GM19463 (cell line): ENCODE measurements at regions not wholly inside any gene's neighbourhood (a gene's known extent, or its start where the extent isn't known, plus 50 kb on each side); places are given as distances from the start of the nearest gene placed in this dataset.
"Not testable (repeated sequence)": the region's sequence is repeated elsewhere in the genome, so short reads cannot be mapped to it uniquely, and the experiment has no call there.

Experiments
- ATAC-seq: cut with Tn5 transposase; IDR thresholded peaks from one replicate; pipeline ENCODE4 v1.9.1; 2021; ENCODE audit warnings: mild to moderate bottlenecking, moderate library complexity; ENCODE audit not compliant: unreplicated experiment

- no peak for ATAC-seq
These were observed 179.5 kb downstream of the HNRNPD start for GRCh38 chr4:82194329-82194728.

- ATAC-seq: no peak
These were observed 181.6 kb downstream of the HNRNPD start for GRCh38 chr4:82192017-82192673.

GRCh38 chr4:82181789-82182188, 192.0 kb downstream of the HNRNPD start:
- no peak for ATAC-seq

GRCh38 chr4:82172186-82172585, 201.6 kb downstream of the HNRNPD start:
- ATAC-seq: no peak

- no peak for ATAC-seq
These were observed 202.1 kb downstream of the HNRNPD start for GRCh38 chr4:82171531-82172155.

GRCh38 chr4:82149750-82150149, 224.0 kb downstream of the HNRNPD start:
- ATAC-seq: no peak

- ATAC-seq: no peak
These were observed 227.9 kb downstream of the HNRNPD start for GRCh38 chr4:82145850-82146249.

GRCh38 chr4:82140422-82140821, 233.4 kb downstream of the HNRNPD start:
- no peak for ATAC-seq

- ATAC-seq: no peak
These were observed 234.5 kb downstream of the HNRNPD start for GRCh38 chr4:82139287-82139686.

- ATAC-seq: no peak
These were observed 235.4 kb downstream of the HNRNPD start for GRCh38 chr4:82138374-82138773.

GRCh38 chr4:82136161-82136801, 237.5 kb downstream of the HNRNPD start:
- ATAC-seq: no peak

- no peak for ATAC-seq
These were observed 245.4 kb downstream of the HNRNPD start for GRCh38 chr4:82128355-82128754.

GRCh38 chr4:82126512-82127040, 247.2 kb downstream of the HNRNPD start:
- no peak for ATAC-seq

GRCh38 chr4:82125787-82126297, 247.9 kb downstream of the HNRNPD start:
- ATAC-seq: no peak

- no peak for ATAC-seq
These were observed 248.6 kb downstream of the HNRNPD start for GRCh38 chr4:82124932-82125786.

- no peak for ATAC-seq
These were observed 249.4 kb downstream of the HNRNPD start for GRCh38 chr4:82124365-82124764.

- no peak for ATAC-seq
These were observed 249.9 kb downstream of the HNRNPD start for GRCh38 chr4:82123934-82124333.

GRCh38 chr4:82115183-82115582, 258.6 kb downstream of the HNRNPD start:
- ATAC-seq: not testable (repeated sequence)

GRCh38 chr4:82108506-82108905, 265.3 kb downstream of the HNRNPD start:
- ATAC-seq: no peak

- ATAC-seq: no peak
These were observed 269.2 kb downstream of the HNRNPD start for GRCh38 chr4:82104578-82104977.
